Stimulated activated naive CD8-positive, alpha-beta T cell treated with anti-CD3 and anti-CD28 coated beads, Interleukin-15, amount 100 ng/mL, for 72 hours (primary cell): ENCODE measurements at regions not wholly inside any gene's neighbourhood (a gene's known extent, or its start where the extent isn't known, plus 50 kb on each side); places are given as distances from the start of the nearest gene placed in this dataset.
A peak's percentile ranks its signal among the peaks of the same experiment; 100 is the strongest.
"Not testable (repeated sequence)": the region's sequence is repeated elsewhere in the genome, so short reads cannot be mapped to it uniquely, and the experiment has no call there.

Experiments used
- ATAC-seq: fragments of 150-1000 bp; cut with Tn5 transposase; 2 replicates; pipeline ENCODE4 v1.10.0; 2021; ENCODE audit warnings: mild to moderate bottlenecking, moderate library complexity
- DNase-seq, 2 donors: peaks; one replicate each; pipeline ENCODE4 v3.0.0; 2021 to 2022
- H3K27ac Mint-ChIP-seq, 2 donors: one replicate each; pipeline ENCODE4 v1.8.0; 2022; ENCODE audit warnings: mild to moderate bottlenecking in 2 of 2, mixed read lengths in 2 of 2, moderate library complexity in 2 of 2
- H3K27me3 Mint-ChIP-seq: one replicate; pipeline ENCODE4 v1.8.0; 2022; ENCODE audit warnings: mixed read lengths
- H3K4me1 Mint-ChIP-seq: one replicate; pipeline ENCODE4 v1.8.0; 2022; ENCODE audit warnings: mild to moderate bottlenecking, mixed read lengths
- H3K4me3 Mint-ChIP-seq, 2 donors: one replicate each; pipeline ENCODE4 v1.8.0; 2022; ENCODE audit warnings: mild to moderate bottlenecking in 2 of 2, mixed read lengths in 2 of 2, moderate library complexity in 1 of 2
- H3K9me3 Mint-ChIP-seq, 2 donors: one replicate each; pipeline ENCODE4 v1.8.0; 2022; ENCODE audit warnings: mixed read lengths in 2 of 2

DNA sequence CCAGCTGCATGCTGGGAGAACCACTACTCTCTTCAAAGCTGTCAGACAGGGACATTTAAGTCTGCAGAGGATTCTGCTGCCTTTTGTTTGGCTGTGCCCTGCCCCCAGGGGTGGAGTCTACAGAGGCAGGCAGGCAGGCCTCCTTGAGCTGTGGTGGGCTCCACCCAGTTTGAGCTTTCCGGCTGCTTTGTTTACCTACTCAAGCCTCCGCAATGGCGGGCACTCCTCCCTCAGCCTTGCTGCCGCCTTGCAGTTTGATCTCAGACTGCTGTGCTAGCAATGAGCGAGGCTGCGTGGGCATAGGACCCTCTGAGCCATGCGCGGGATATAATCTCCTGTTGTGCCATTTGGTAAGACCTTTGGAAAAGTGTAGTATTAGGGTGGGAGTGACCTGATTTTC, 581.1 kb upstream of the LCORL start:
- H3K27ac Mint-ChIP-seq, H3K4me1 Mint-ChIP-seq, H3K4me3 Mint-ChIP-seq, H3K9me3 Mint-ChIP-seq, H3K27me3 Mint-ChIP-seq, ATAC-seq, DNase-seq: not testable (repeated sequence)

GRCh38 chr4:18593297-18594002, 571.9 kb upstream of the LCORL start:
- Mint-ChIP-seq H3K4me1 (no peaks in the 10 kb centered on the region), H3K4me3 (no peak overlapping the region), H3K27me3 (peaks cover 12% of the 10 kb centered on the region), H3K9me3 (no peaks in the 10 kb centered on the region), H3K27ac (no peak overlapping the region)
- ATAC-seq (peak; percentile 56), DNase-seq (peak; percentile 23 to 31)

- Mint-ChIP-seq H3K9me3 (no peaks in the 10 kb centered on the region), H3K4me3 (no peak overlapping the region), H3K27me3 (peaks cover 43% of the 10 kb centered on the region), H3K4me1 (no peaks in the 10 kb centered on the region), H3K27ac (no peak overlapping the region)
- DNase-seq = no peak
- no peak for ATAC-seq
Measured at GRCh38 chr4:18582841-18583240, 561.3 kb upstream of the LCORL start.

DNA sequence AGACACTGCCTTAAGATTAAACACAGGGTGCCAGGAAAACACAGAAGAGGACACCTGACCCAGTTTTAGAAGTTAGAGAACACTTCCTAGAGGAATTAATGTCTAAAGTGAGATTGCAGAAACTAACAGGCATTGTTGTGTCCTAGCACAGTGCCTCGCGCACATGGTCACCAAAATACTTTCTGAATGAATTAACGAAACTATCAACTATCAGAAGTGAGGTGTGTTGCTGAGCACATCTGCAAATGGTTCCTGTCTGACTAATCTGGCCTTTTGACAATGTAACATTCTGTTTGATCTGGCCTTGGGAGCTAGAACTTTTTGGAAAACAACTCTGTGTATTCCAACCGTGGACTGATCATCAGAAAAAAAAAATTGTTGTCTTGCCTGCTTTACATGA, 556.8 kb upstream of the LCORL start:
- DNase-seq (no peak), ATAC-seq (no peak)
- Mint-ChIP-seq H3K27ac (no peak overlapping the region), H3K4me3 (no peak overlapping the region), H3K4me1 (no peaks in the 10 kb centered on the region), H3K9me3 (no peaks in the 10 kb centered on the region), H3K27me3 (peaks cover 22% of the 10 kb centered on the region)

- ATAC-seq (no peak), DNase-seq (no peak)
- Mint-ChIP-seq H3K9me3 (no peaks in the 10 kb centered on the region), H3K4me3 (no peak overlapping the region), H3K4me1 (no peaks in the 10 kb centered on the region), H3K27me3 (peaks cover 8% of the 10 kb centered on the region), H3K27ac (no peak overlapping the region)
Measured at GRCh38 chr4:18572481-18572880, 550.9 kb upstream of the LCORL start.

GRCh38 chr4:18571301-18571761, 549.8 kb upstream of the LCORL start:
- H3K4me1 Mint-ChIP-seq = no peaks in the 10 kb centered on the region
- H3K27ac Mint-ChIP-seq = no peak overlapping the region
- DNase-seq (no peak), ATAC-seq (no peak)
- no peak overlapping the region for H3K4me3 Mint-ChIP-seq
- no peaks in the 10 kb centered on the region for H3K9me3 Mint-ChIP-seq
- H3K27me3 Mint-ChIP-seq = peaks cover 8% of the 10 kb centered on the region

DNA sequence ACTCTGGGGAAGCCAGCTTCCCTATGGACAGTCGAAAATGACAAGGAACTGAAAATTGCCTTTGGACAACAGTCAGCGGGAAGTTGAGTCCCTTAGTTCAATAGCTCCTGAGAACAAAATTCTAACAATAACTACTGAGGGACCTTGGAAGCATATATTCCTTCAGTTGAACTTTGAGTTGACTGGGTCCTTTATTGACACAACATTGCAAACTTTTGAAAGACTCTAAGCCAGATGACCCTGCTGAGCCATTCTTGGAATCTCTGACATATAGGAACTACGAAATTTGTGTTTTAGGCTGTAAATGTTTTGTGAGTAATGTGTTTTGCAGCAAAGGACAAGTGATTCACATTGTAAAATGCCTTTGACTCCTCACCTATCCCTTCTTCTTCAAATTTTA, 548.8 kb upstream of the LCORL start:
- Mint-ChIP-seq H3K9me3 (no peaks in the 10 kb centered on the region), H3K27ac (no peak overlapping the region), H3K27me3 (peaks cover 8% of the 10 kb centered on the region), H3K4me1 (no peaks in the 10 kb centered on the region), H3K4me3 (no peak overlapping the region)
- DNase-seq (no peak), ATAC-seq (no peak)

DNA sequence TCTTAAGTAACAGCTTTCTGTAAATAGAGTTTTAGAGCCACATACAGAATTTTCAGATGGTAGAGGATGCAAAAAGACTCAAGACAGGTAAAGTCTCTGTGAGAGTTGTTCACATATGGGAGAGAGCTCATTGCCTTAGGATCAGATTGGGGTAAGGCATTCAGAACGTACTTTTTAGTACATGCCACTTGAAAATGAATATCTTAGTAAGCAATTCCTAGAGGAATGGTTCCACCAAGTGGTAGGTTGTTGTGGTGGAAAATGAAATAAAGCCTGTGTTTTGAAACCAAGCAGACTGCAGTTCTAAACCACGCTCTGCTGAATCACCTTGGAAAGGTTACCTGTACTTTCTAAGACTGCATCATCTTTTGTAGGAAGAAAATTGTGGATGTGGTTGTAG, 547.0 kb upstream of the LCORL start:
- ATAC-seq = no peak
- H3K9me3 Mint-ChIP-seq = peaks cover 6 to 8% of the 10 kb centered on the region in 2 donors
- no peaks in the 10 kb centered on the region for H3K4me1 Mint-ChIP-seq
- H3K27ac Mint-ChIP-seq = no peak overlapping the region
- no peak overlapping the region for H3K4me3 Mint-ChIP-seq
- no peak for DNase-seq
- H3K27me3 Mint-ChIP-seq = peaks cover 8% of the 10 kb centered on the region

- Mint-ChIP-seq H3K27me3 (peaks cover under 1% of the 10 kb centered on the region), H3K27ac (no peak overlapping the region), H3K4me1 (no peaks in the 10 kb centered on the region), H3K9me3 (peaks cover 8 to 13% of the 10 kb centered on the region in 2 donors), H3K4me3 (no peak overlapping the region)
- no peak for ATAC-seq
- no peak for DNase-seq
Measured at GRCh38 chr4:18566970-18567799, 545.6 kb upstream of the LCORL start.

DNA sequence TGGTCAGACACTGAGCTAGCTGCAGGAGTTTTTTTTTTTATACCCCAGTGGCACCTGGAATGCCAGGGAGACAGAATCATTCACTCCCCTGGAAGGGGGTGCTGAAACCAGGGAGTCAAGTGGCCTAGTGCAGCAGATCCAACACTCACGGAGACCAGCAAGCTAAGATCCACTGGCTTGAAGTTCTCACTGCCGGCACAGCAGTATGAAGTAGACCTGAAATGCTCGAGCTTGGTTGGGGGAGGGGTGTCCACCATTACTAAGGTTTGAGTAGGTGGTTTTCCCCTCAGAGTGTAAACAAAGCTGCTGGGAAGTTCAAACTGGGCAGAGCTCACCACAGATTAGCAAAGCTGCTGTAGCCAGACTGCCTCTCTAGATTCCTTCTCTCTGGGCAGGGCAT, 537.9 kb upstream of the LCORL start:
- Mint-ChIP-seq H3K9me3 (peaks cover 5 to 17% of the 10 kb centered on the region in 2 donors), H3K27ac (no peak overlapping the region), H3K4me1 (no peaks in the 10 kb centered on the region), H3K27me3 (peaks cover 15% of the 10 kb centered on the region), H3K4me3 (no peak overlapping the region)
- ATAC-seq (no peak), DNase-seq (no peak)

DNA sequence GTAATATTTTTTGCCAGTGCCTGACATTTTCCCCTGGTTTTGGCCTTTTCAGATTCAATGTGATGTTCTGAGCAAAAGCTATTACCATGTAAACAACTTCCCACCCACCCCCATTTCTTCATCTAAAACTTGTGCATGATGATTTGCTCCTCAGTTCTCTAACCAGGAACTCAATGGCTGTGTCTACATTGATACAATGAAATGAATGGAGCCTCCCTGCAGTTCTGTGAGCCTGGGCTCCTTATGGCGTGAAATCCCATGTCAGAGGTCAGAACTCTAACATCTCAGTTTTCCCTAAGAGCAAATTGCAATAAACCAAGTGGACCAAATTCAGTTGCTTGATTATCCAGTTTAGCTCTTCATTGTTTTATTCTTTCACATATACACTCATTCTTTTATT, 534.8 kb upstream of the LCORL start:
- Mint-ChIP-seq H3K4me3 (no peak overlapping the region), H3K27ac (no peak overlapping the region), H3K9me3 (peaks cover 0 to 3% of the 10 kb centered on the region in 2 donors), H3K27me3 (peaks cover 15% of the 10 kb centered on the region), H3K4me1 (no peaks in the 10 kb centered on the region)
- DNase-seq (no peak), ATAC-seq (no peak)

DNA sequence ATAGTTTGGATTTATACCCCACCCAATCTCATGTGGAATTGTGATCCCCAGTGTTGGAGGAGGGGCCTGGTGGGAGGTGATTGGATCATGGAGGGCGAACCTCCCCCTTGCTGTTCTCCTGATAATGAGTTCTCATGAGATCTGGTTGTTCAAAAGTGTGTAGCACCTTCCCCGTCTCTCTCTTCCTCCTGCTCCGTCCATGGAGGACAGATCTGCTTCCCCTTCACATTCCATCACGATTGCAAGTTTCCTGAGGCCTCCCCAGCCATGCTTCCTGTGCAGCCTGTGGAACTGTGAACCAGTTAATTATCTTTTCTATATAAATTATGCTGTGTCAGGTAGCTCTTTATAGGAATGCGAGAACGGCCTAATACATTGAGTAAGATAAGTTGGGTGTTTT, 518.8 kb upstream of the LCORL start:
- H3K4me3 Mint-ChIP-seq = no peak overlapping the region
- H3K27ac Mint-ChIP-seq = no peak overlapping the region
- DNase-seq = no peak
- no peak for ATAC-seq
- H3K27me3 Mint-ChIP-seq = peaks cover 13% of the 10 kb centered on the region
- H3K9me3 Mint-ChIP-seq = no peaks in the 10 kb centered on the region
- H3K4me1 Mint-ChIP-seq = no peaks in the 10 kb centered on the region

DNA sequence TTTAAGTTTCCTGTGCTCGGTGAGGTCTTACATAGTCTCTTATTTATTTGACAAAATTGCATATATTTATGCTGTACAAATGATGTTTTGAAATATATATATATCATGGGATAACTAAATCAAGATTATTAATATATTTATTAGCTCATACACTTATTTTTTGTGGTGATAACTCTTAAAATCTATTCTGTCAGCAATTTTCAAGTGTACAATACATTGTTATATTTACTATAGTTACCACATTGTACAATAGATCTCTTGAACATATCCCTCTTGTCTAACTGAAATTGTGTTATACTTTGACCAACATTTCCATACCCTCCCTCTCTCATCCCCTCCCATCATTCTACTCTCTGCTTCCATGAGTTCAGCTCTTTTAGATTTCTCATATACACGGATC, 516.6 kb upstream of the LCORL start:
- Mint-ChIP-seq H3K4me1 (no peaks in the 10 kb centered on the region), H3K27me3 (peaks cover 13% of the 10 kb centered on the region), H3K9me3 (no peaks in the 10 kb centered on the region), H3K27ac (no peak overlapping the region), H3K4me3 (no peak overlapping the region)
- ATAC-seq (no peak), DNase-seq (no peak)

- H3K4me3 Mint-ChIP-seq = no peak overlapping the region
- ATAC-seq (no peak), DNase-seq (no peak)
- no peaks in the 10 kb centered on the region for H3K4me1 Mint-ChIP-seq
- H3K27ac Mint-ChIP-seq = no peak overlapping the region
- H3K27me3 Mint-ChIP-seq = peaks cover 13% of the 10 kb centered on the region
- H3K9me3 Mint-ChIP-seq = no peaks in the 10 kb centered on the region
Measured at GRCh38 chr4:18536428-18536827, 514.9 kb upstream of the LCORL start.

DNA sequence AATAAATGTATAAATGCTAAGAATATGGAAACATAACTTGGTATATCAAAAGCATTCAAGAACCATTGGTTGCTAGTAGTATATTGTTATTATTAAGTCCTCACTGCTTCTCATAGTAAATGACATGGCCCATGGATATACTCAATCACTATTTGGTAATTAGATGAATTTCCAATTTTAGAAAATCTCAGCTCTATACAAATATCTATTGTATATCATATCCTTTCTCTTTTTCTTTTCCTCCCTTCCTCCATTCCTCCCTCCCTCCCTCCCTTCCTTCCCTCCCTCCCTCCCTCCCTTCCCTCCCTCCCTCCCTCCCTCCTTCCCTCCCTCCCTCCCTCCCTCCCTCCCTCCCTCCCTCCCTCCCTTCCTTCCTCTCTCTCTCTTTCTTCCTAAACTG, 514.4 kb upstream of the LCORL start:
- no peaks in the 10 kb centered on the region for H3K4me1 Mint-ChIP-seq
- H3K4me3 Mint-ChIP-seq = no peak overlapping the region
- H3K27ac Mint-ChIP-seq = no peak overlapping the region
- DNase-seq (no peak), ATAC-seq (no peak)
- peaks cover 13% of the 10 kb centered on the region for H3K27me3 Mint-ChIP-seq
- no peaks in the 10 kb centered on the region for H3K9me3 Mint-ChIP-seq

GRCh38 chr4:18533262-18533775, 511.8 kb upstream of the LCORL start:
- Mint-ChIP-seq H3K27me3 (peaks cover 8% of the 10 kb centered on the region), H3K27ac (no peak overlapping the region)

More at GRCh38 chr4:18533262-18533775, 511.8 kb upstream of the LCORL start:
- no peak for DNase-seq
- no peaks in the 10 kb centered on the region for H3K9me3 Mint-ChIP-seq
- H3K4me3 Mint-ChIP-seq = no peak overlapping the region
- ATAC-seq = no peak
- no peaks in the 10 kb centered on the region for H3K4me1 Mint-ChIP-seq
